Transverse colon (tissue), 4 donors: ENCODE measurements at regions not wholly inside any gene's neighbourhood (a gene's known extent, or its start where the extent isn't known, plus 50 kb on each side); places are given as distances from the start of the nearest gene placed in this dataset.
A peak's percentile ranks its signal among the peaks of the same experiment; 100 is the strongest.

Source experiments
- DNase-seq: peaks from one replicate; pipeline ENCODE4 v3.0.0-alpha.2; 2019
- H3K27ac ChIP-seq, 4 donors: fragments of 200-600 bp; sonication (generic); 2 replicates each; pipeline ENCODE4 v1.5.1; 2016 to 2018; ENCODE audit warnings: inconsistent platforms in 4 of 4
- H3K27me3 ChIP-seq: fragments of 200-600 bp; sonication (generic); 2 replicates; pipeline ENCODE4 v1.5.1; 2017; ENCODE audit warnings: inconsistent platforms
- H3K36me3 ChIP-seq, 4 donors: fragments of 200-600 bp; sonication (generic); 2 replicates each; pipeline ENCODE4 v1.5.1; 2017 to 2019; ENCODE audit warnings: inconsistent platforms in 4 of 4
- H3K4me1 ChIP-seq, 4 donors: fragments of 200-600 bp; sonication (generic); 2 replicates each; pipeline ENCODE4 v1.5.1; 2017 to 2020; ENCODE audit warnings: inconsistent platforms in 4 of 4
- H3K4me3 ChIP-seq, 4 donors: fragments of 200-600 bp; sonication (generic); 1 replicate in 1 of 4; 2 replicates in 3 of 4; pipeline versions ENCODE4 v1.5.1 to v1.6.1; 2017 to 2019; ENCODE audit warnings: inconsistent platforms in 4 of 4
- H3K9me3 ChIP-seq, 2 donors: fragments of 200-600 bp; sonication (generic); 2 replicates each; pipeline ENCODE4 v1.5.1; 2017 to 2019; ENCODE audit warnings: inconsistent platforms in 2 of 2
- EP300 ChIP-seq: sonication (generic); formaldehyde crosslinking; IDR thresholded peaks from one replicate; pipeline ENCODE4 v1.6.1; 2017; ENCODE audit warnings: antibody characterized with exemption, low read depth
- POLR2A ChIP-seq: fragments of 450-650 bp; IDR thresholded peaks from one replicate; pipeline ENCODE4 v1.6.1; 2016; ENCODE audit warnings: antibody characterized with exemption, mild to moderate bottlenecking, moderate library complexity
- POLR2AphosphoS5 ChIP-seq, 3 donors: sonication (generic); formaldehyde crosslinking; IDR thresholded peaks; one replicate each; pipeline ENCODE4 v1.6.1; 2016; ENCODE audit warnings: antibody characterized with exemption in 3 of 3
- WGBS, 2 donors: methylation state at CpG; one replicate each; pipeline ENCODE4 v1.1.5; 2018; ENCODE audit warnings: low coverage in 1 of 2; 5-methylcytosine and 5-hydroxymethylcytosine counted together
- in situ Hi-C, 4 donors: fragments of 200-750 bp; cut with MboI; loops; one replicate each; pipeline versions ENCODE4 v1.15.0 to v1.15.1; 2017; ENCODE audit warnings: low sequenced_read_pairs in 3 of 4, low pct_ligation_motif_present in 1 of 4, low pct_unique_long_range_greater_than_20kb in 1 of 4
- intact Hi-C: fragments of 100-400 bp; cut with DNase I; formaldehyde crosslinking; loops from one replicate; pipeline ENCODE4 v1.15.1; 2023; ENCODE audit warnings: low total_unique reads
- TF ChIP-seq, protein P1 (sequence below), 5 experiments: fragments of 200-600 bp in 3 of 5; fragments of 450-650 bp in 2 of 5; sonication (generic) in 3 of 5; IDR thresholded peaks; 1 replicate in 2 of 5; 2 replicates in 3 of 5; pipeline ENCODE4 v1.5.1; 2016 to 2017; ENCODE audit warnings: antibody characterized with exemption in 5 of 5, inconsistent platforms in 3 of 5, mild to moderate bottlenecking in 2 of 5, moderate library complexity in 1 of 5

DNA sequence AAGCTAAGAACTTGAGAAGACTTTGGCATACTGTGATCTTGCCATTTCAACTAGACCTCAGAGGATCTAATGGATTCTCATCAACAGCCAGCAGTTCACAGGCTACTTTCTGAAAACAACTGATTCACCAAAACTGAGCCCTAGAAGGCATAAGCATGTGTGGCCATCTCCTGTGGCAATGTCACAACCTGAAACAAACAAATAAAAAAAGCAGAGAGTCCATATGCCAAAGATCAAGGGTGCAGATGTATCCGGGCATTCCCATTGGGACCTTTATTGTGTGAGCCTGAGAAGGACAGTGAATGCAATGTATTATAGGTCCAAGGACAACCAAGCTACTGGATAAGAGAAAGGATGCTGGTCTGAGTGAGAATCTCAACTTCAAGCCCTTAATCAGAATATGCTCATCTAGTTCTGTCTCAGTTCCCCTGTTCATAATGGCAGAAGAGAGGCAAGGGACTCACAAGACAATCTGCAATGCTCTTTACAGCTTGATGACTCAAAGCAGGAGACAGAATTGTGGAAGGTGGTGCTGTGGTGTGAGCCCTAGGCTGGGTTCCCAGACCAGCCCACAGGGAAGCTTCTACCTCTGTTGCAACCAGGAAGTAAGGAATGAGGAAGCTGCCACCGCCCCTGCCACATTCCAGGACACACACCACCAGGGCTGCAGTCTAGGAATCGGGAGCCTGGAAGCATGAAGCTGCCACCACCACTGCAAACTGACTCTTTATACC is 133.7 kb downstream of the RAP2A start:
- H3K27me3 ChIP-seq: no peaks in the 10 kb centered on the region
- peaks cover 0 to 9% (median 6%) of the 10 kb centered on the region in 4 donors for H3K4me1 ChIP-seq
- in situ Hi-C loops: no loop called here
- peak overlapping the region in 2 of 4 donors; percentile 4 to 8 for H3K27ac ChIP-seq
- no peaks in the 10 kb centered on the region for H3K36me3 ChIP-seq
- peak; percentile 77 for DNase-seq
- intact Hi-C loops: no loop called here
- TF ChIP-seq POLR2AphosphoS5 (IDR thresholded peaks at IDR 0.05) (peak in 1 of 3 donors; percentile 5), EP300 (no peak)
- H3K9me3 ChIP-seq: no peaks in the 10 kb centered on the region
- H3K4me3 ChIP-seq: no peak overlapping the region
- WGBS, 2 donors: 46% methylated on average over 3 of the region's 3 CpGs; no CpG with 5 or more reads in 1 of the 2 donors

DNA sequence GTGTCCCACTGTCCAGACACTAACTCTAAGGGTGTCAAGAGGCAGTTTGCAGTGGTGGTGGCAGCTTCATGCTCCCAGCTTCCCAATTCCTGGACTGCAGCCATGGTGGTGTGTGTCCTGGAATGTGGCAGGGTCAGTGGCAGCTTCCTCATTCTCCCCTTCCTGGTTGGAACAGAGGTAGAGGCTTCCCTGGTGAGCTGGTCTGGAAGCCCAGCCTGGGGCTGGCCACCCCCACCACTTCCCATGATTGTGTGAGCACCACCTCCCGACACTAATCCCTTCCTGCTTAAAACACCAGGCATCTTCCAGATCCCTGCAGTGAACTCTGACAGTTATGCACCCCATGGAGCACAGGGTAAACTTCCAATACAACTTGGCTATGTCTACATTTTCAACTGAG is 134.9 kb downstream of the RAP2A start:
- H3K27ac ChIP-seq: no peak overlapping the region
- H3K4me1 ChIP-seq: peaks cover 0 to 9% (median 6%) of the 10 kb centered on the region in 4 donors
- H3K36me3 ChIP-seq: no peaks in the 10 kb centered on the region
- H3K9me3 ChIP-seq: no peaks in the 10 kb centered on the region
- no peak overlapping the region for H3K4me3 ChIP-seq
- TF ChIP-seq, protein P1, sequence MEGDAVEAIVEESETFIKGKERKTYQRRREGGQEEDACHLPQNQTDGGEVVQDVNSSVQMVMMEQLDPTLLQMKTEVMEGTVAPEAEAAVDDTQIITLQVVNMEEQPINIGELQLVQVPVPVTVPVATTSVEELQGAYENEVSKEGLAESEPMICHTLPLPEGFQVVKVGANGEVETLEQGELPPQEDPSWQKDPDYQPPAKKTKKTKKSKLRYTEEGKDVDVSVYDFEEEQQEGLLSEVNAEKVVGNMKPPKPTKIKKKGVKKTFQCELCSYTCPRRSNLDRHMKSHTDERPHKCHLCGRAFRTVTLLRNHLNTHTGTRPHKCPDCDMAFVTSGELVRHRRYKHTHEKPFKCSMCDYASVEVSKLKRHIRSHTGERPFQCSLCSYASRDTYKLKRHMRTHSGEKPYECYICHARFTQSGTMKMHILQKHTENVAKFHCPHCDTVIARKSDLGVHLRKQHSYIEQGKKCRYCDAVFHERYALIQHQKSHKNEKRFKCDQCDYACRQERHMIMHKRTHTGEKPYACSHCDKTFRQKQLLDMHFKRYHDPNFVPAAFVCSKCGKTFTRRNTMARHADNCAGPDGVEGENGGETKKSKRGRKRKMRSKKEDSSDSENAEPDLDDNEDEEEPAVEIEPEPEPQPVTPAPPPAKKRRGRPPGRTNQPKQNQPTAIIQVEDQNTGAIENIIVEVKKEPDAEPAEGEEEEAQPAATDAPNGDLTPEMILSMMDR (IDR thresholded peaks at IDR 0.05): no peak
- no peak for TF ChIP-seq POLR2A
- no peak for TF ChIP-seq EP300
- TF ChIP-seq POLR2AphosphoS5 (IDR thresholded peaks at IDR 0.05): no peak
- WGBS, 2 donors: 82 to 100% methylated on average over 1 of the region's 1 CpG
- in situ Hi-C loops: no loop called here
- intact Hi-C loops: no loop called here
- peak; percentile 9 for DNase-seq
- no peaks in the 10 kb centered on the region for H3K27me3 ChIP-seq

DNA sequence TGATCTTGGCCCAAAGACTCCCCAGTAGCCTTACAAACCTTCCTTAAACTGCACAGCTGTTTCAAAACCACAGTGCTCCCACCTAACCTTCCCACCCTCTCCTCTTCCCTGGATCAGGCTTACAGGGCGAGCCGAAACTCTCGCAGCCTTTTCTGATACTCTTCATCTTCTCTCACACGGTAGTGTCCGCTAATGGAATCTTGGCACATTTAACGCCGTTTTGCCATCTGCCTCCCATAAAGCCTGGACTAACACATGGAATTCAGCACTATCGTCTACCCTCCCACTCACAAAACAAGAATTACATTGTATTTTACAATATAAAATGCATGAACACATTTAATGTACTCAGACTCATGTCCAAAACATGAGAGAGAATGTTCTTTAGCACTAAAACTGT is 135.9 kb downstream of the RAP2A start:
- DNase-seq: no peak
- intact Hi-C loops (no loop called here), in situ Hi-C loops (no loop called here)
- no peaks in the 10 kb centered on the region for H3K9me3 ChIP-seq
- H3K27me3 ChIP-seq: no peaks in the 10 kb centered on the region
- no peak overlapping the region for H3K4me3 ChIP-seq
- H3K4me1 ChIP-seq: peaks cover 0 to 9% (median 6%) of the 10 kb centered on the region in 4 donors
- H3K27ac ChIP-seq: no peak overlapping the region
- H3K36me3 ChIP-seq: no peaks in the 10 kb centered on the region
- TF ChIP-seq, protein P1 (IDR thresholded peaks at IDR 0.05): no peak
- TF ChIP-seq POLR2A (no peak), POLR2AphosphoS5 (IDR thresholded peaks at IDR 0.05) (no peak), EP300 (no peak)
- WGBS, 2 donors: 77 to 88% methylated on average over 7 to 8 of the region's 8 CpGs

DNA sequence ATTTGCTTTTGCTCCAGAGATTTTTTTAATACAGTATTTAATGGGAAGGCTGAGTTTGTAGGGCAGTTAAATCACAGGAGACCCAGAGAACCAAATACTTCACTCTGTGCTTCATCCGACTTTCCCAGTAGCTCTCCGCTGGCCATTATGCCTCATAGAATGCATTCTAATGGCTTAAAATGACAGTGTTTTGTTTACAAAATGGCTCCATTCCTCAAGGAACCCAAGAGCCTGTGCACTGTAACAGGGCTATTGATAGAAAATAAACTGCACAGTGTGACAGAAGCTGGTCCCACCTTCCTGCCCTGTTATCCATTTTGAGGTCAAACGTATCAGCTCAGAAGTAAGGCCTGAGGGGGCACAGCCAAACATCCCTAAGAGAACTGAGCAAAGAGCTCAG is 136.5 kb downstream of the RAP2A start:
- H3K27me3 ChIP-seq: no peaks in the 10 kb centered on the region
- TF ChIP-seq POLR2A (no peak), EP300 (no peak), POLR2AphosphoS5 (IDR thresholded peaks at IDR 0.05) (no peak)
- TF ChIP-seq, protein P1 (IDR thresholded peaks at IDR 0.05): no peak
- in situ Hi-C loops (no loop called here), intact Hi-C loops (no loop called here)
- 68 to 76% methylated on average over 2 to 3 of the region's 3 CpGs for WGBS, 2 donors
- DNase-seq: no peak
- H3K9me3 ChIP-seq: no peaks in the 10 kb centered on the region
- H3K27ac ChIP-seq: no peak overlapping the region
- no peaks in the 10 kb centered on the region for H3K36me3 ChIP-seq
- no peak overlapping the region for H3K4me3 ChIP-seq
- H3K4me1 ChIP-seq: peaks cover 0 to 9% (median 6%) of the 10 kb centered on the region in 4 donors
